Mammary epithelial cell (primary cell): ENCODE measurements at regions not wholly inside any gene's neighbourhood (a gene's known extent, or its start where the extent isn't known, plus 50 kb on each side); places are given as distances from the start of the nearest gene placed in this dataset.

ENCODE experiments used
- EZH2 ChIP-seq: IDR thresholded peaks from 2 replicates; pipeline ENCODE4 v1.6.1; 2012; ENCODE audit warnings: low read length, inconsistent platforms, borderline replicate concordance
- TF ChIP-seq, protein P1 (sequence below), 2 donors: IDR thresholded peaks in 1 of 2; conservative IDR thresholded peaks in 1 of 2; 2 replicates each; pipeline ENCODE4 v1.5.1; 2011 to 2012; ENCODE audit warnings: inconsistent platforms in 2 of 2, low read length in 2 of 2, mild to moderate bottlenecking in 2 of 2, control low read depth in 1 of 2, low read depth in 1 of 2; ENCODE audit not compliant: insufficient read depth in 1 of 2; ENCODE audit errors: extremely low read depth in 1 of 2

DNA sequence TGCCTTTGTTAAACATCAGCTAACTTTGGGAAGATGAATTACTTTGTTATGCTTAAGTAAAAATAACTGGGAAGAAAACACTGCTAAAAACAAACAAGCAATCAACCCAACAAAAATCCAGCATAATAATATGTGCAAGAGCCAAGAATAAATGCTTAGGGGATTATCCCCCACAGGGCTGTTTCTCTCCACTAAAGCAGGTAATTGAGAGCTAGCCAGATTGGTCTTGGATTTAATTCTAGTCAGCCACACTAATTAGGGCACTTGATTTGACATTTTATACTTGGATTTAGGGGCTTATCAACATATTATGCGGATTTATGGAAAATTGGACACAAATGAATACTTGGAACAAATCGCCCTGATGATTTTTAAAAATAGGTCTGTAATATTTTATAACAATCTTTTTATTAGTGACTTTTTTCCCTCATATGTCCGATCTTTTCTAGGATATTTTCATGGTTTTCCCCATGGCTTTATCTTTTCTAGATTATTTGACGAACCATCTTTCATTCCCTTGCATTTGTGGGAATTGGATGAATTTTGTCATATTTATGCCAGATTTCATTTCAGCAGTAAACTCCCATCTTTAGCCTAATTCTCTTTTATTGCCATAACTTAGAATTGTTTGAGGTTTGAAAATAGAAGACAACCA lies 199.1 kb upstream of the NXPH2 start:
- TF ChIP-seq, protein P1, sequence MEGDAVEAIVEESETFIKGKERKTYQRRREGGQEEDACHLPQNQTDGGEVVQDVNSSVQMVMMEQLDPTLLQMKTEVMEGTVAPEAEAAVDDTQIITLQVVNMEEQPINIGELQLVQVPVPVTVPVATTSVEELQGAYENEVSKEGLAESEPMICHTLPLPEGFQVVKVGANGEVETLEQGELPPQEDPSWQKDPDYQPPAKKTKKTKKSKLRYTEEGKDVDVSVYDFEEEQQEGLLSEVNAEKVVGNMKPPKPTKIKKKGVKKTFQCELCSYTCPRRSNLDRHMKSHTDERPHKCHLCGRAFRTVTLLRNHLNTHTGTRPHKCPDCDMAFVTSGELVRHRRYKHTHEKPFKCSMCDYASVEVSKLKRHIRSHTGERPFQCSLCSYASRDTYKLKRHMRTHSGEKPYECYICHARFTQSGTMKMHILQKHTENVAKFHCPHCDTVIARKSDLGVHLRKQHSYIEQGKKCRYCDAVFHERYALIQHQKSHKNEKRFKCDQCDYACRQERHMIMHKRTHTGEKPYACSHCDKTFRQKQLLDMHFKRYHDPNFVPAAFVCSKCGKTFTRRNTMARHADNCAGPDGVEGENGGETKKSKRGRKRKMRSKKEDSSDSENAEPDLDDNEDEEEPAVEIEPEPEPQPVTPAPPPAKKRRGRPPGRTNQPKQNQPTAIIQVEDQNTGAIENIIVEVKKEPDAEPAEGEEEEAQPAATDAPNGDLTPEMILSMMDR (conservative IDR thresholded peaks at IDR 0.05 in 1 of 2, IDR thresholded peaks at IDR 0.05 in 1 of 2; ENCODE audit: extremely low read depth in 1 of 2, insufficient read depth in 1 of 2, low read depth in 1 of 2, low read length in 2 of 2) = no peak
- no peak for TF ChIP-seq EZH2
